ENCODE measurements at regions not wholly inside any gene's neighbourhood (a gene's known extent, or its start where the extent isn't known, plus 50 kb on each side); places are given as distances from the start of the nearest gene placed in this dataset.

GRCh38 chr4:188328966-188329365 is 189.7 kb downstream of the TRIML1 start:
- no peaks in the 10 kb centered on the region for H3K36me3 ChIP-seq (replicated peaks; ENCODE audit: low read depth, low read length)
- H3K4me3 ChIP-seq (ENCODE audit: low read length): no peak overlapping the region
- no peaks in the 10 kb centered on the region for H3K9me3 ChIP-seq (ENCODE audit: insufficient read depth, low read length)
- TF ChIP-seq CTCF (IDR thresholded peaks at IDR 0.05; ENCODE audit: low read depth, low read length) (no peak), EZH2phosphoT487 (IDR thresholded peaks at IDR 0.05; ENCODE audit: low read depth) (no peak)
- H3K9ac ChIP-seq (ENCODE audit: low read length): no peak overlapping the region
- no peaks in the 10 kb centered on the region for H4K20me1 ChIP-seq (ENCODE audit: insufficient read depth, low read length)
- H2AFZ ChIP-seq (ENCODE audit: low read depth, low read length): no peak overlapping the region
- H3K79me2 ChIP-seq (ENCODE audit: low read length): no peaks in the 10 kb centered on the region
- H3K4me1 ChIP-seq (ENCODE audit: low read length): no peaks in the 10 kb centered on the region
- H3K27me3 ChIP-seq (ENCODE audit: low read depth, low read length): no peaks in the 10 kb centered on the region
- no peak overlapping the region for H3K27ac ChIP-seq (ENCODE audit: low read length)
- H3K4me2 ChIP-seq (ENCODE audit: low read length): no peak overlapping the region

DNA sequence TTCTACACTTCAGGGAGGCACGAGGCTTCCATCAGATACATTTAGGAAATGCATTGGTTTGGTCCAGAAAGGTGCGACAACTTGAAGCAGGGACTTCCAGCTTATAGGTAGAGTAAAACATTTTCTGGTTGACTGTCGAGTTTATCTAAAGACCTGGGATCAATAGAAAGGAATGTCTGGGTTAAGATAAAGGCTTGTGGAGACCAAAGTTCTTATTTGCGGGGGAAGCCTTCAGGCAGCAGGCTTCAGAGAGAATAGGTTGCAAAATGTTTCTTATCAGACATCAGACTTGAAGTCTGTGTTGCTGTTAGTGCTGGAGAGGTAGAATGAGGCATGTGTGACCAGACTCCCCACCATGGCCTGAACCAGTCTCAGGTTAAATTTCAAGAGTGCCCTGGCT is 190.3 kb downstream of the TRIML1 start:
- Histone ChIP-seq H3K9me3 (ENCODE audit: insufficient read depth, low read length) (no peaks in the 10 kb centered on the region), H3K79me2 (ENCODE audit: low read length) (no peaks in the 10 kb centered on the region), H4K20me1 (ENCODE audit: insufficient read depth, low read length) (no peaks in the 10 kb centered on the region), H3K4me3 (ENCODE audit: low read length) (no peak overlapping the region), H3K4me2 (ENCODE audit: low read length) (no peak overlapping the region), H2AFZ (ENCODE audit: low read depth, low read length) (no peak overlapping the region), H3K9ac (ENCODE audit: low read length) (no peak overlapping the region), H3K36me3 (replicated peaks; ENCODE audit: low read depth, low read length) (no peaks in the 10 kb centered on the region), H3K27me3 (ENCODE audit: low read depth, low read length) (no peaks in the 10 kb centered on the region), H3K4me1 (ENCODE audit: low read length) (no peaks in the 10 kb centered on the region), H3K27ac (ENCODE audit: low read length) (no peak overlapping the region)
- no peak for TF ChIP-seq EZH2phosphoT487 (IDR thresholded peaks at IDR 0.05; ENCODE audit: low read depth)
- no peak for TF ChIP-seq CTCF (IDR thresholded peaks at IDR 0.05; ENCODE audit: low read depth, low read length)

GRCh38 chr4:188332265-188332664 is 193.0 kb downstream of the TRIML1 start:
- Histone ChIP-seq H2AFZ (ENCODE audit: low read depth, low read length) (no peak overlapping the region), H3K4me1 (ENCODE audit: low read length) (no peaks in the 10 kb centered on the region), H4K20me1 (ENCODE audit: insufficient read depth, low read length) (no peaks in the 10 kb centered on the region), H3K4me3 (ENCODE audit: low read length) (no peak overlapping the region), H3K27ac (ENCODE audit: low read length) (no peak overlapping the region), H3K36me3 (replicated peaks; ENCODE audit: low read depth, low read length) (no peaks in the 10 kb centered on the region), H3K9ac (ENCODE audit: low read length) (no peak overlapping the region), H3K9me3 (ENCODE audit: insufficient read depth, low read length) (no peaks in the 10 kb centered on the region), H3K27me3 (ENCODE audit: low read depth, low read length) (no peaks in the 10 kb centered on the region), H3K4me2 (ENCODE audit: low read length) (no peak overlapping the region), H3K79me2 (ENCODE audit: low read length) (no peaks in the 10 kb centered on the region)
- TF ChIP-seq EZH2phosphoT487 (IDR thresholded peaks at IDR 0.05; ENCODE audit: low read depth) (no peak), CTCF (IDR thresholded peaks at IDR 0.05; ENCODE audit: low read depth, low read length) (no peak)

DNA sequence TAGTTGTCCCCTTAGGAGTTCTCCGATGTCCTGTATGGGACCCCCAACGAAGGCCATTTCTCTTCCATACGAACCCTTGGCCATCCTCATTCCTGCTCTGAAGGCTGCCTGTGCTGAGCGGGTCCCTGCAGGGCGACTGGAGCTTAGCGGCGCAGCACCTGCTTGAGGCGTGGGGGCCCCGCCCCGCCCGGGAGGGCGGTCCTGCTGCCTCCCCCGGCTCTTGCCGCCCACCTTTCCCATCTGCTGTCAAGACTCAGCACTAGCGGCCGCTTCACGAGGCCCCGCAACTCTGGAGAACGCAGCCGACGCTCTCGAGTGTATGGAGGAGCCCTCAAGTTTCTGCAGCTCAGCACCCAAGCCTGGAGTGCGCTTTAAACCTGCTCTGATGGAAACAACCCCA is 197.7 kb downstream of the TRIML1 start:
- Histone ChIP-seq H4K20me1 (ENCODE audit: insufficient read depth, low read length) (no peaks in the 10 kb centered on the region), H3K27me3 (ENCODE audit: low read depth, low read length) (no peaks in the 10 kb centered on the region), H3K79me2 (ENCODE audit: low read length) (no peaks in the 10 kb centered on the region), H3K36me3 (replicated peaks; ENCODE audit: low read depth, low read length) (no peaks in the 10 kb centered on the region), H2AFZ (ENCODE audit: low read depth, low read length) (no peak overlapping the region), H3K4me3 (ENCODE audit: low read length) (no peak overlapping the region), H3K4me2 (ENCODE audit: low read length) (no peak overlapping the region), H3K27ac (ENCODE audit: low read length) (no peak overlapping the region), H3K9me3 (ENCODE audit: insufficient read depth, low read length) (no peaks in the 10 kb centered on the region), H3K4me1 (ENCODE audit: low read length) (no peaks in the 10 kb centered on the region), H3K9ac (ENCODE audit: low read length) (no peak overlapping the region)
- TF ChIP-seq CTCF (IDR thresholded peaks at IDR 0.05; ENCODE audit: low read depth, low read length) (no peak), EZH2phosphoT487 (IDR thresholded peaks at IDR 0.05; ENCODE audit: low read depth) (no peak)
